H1 (cell line): ENCODE measurements at regions not wholly inside any gene's neighbourhood (a gene's known extent, or its start where the extent isn't known, plus 50 kb on each side); places are given as distances from the start of the nearest gene placed in this dataset.

ENCODE experiments used
- CTCF ChIA-PET: fragments of 300-600 bp; sonication (Branson Sonifier 250); formaldehyde crosslinking; loops from one replicate; lab custom pipeline; 2021; ENCODE audit not compliant: partially characterized antibody; lab: Charles Lee
- POLR2A ChIA-PET: fragments of 300-600 bp; sonication (Branson Sonifier 250); formaldehyde crosslinking; loops from one replicate; lab custom pipeline; 2021; ENCODE audit warnings: inconsistent platforms; ENCODE audit not compliant: partially characterized antibody; lab: Charles Lee
- DNase-seq, 2 experiments: peaks; one replicate each; pipeline versions ENCODE4 v3.0.0 to v3.0.0-alpha.2; 2010 to 2022; ENCODE audit warnings: low spot score in 2 of 2, low read depth in 1 of 2, mixed read lengths in 1 of 2
- FAIRE-seq: peaks from 2 replicates; lab custom pipeline; 2011; peaks lifted over from hg19 to GRCh38; lab: Jason Lieb, UNC
- H2AFZ ChIP-seq: 2 replicates; pipeline ENCODE4 v1.8.1; 2012; ENCODE audit warnings: low read length, inconsistent platforms
- H2AK5ac ChIP-seq: 2 replicates; pipeline ENCODE4 v1.6.1; 2013; ENCODE audit warnings: low read depth, low read length
- H2BK120ac ChIP-seq: replicated peaks from 2 replicates; pipeline ENCODE3; 2013; ENCODE audit warnings: low read depth, low read length, inconsistent platforms
- H2BK12ac ChIP-seq: 2 replicates; pipeline ENCODE4 v1.6.1; 2013; ENCODE audit warnings: low read depth, low read length
- H2BK15ac ChIP-seq: 2 replicates; pipeline ENCODE4 v1.6.1; 2013; ENCODE audit warnings: low read length
- H2BK20ac ChIP-seq: 2 replicates; pipeline ENCODE4 v1.6.1; 2013; ENCODE audit warnings: low read length
- H2BK5ac ChIP-seq: 2 replicates; pipeline ENCODE4 v1.6.1; 2013; ENCODE audit warnings: low read depth, low read length
- H3K14ac ChIP-seq: 2 replicates; pipeline ENCODE4 v1.6.1; 2013; ENCODE audit warnings: inconsistent platforms; ENCODE audit not compliant: insufficient read length
- H3K18ac ChIP-seq: 2 replicates; pipeline ENCODE4 v1.6.1; 2013; ENCODE audit warnings: low read length; ENCODE audit errors: extremely low read depth
- H3K23ac ChIP-seq: 2 replicates; pipeline ENCODE4 v1.6.1; 2013; ENCODE audit warnings: inconsistent platforms; ENCODE audit not compliant: insufficient read length
- H3K23me2 ChIP-seq: 2 replicates; pipeline ENCODE4 v1.6.1; 2013; ENCODE audit warnings: low read depth, low read length
- H3K27ac ChIP-seq: 2 replicates; pipeline ENCODE4 v1.6.1; 2011; ENCODE audit warnings: low read depth, low read length, inconsistent platforms
- H3K27me3 ChIP-seq, 4 experiments: replicated peaks in 1 of 4; 1 replicate in 1 of 4; 2 replicates in 3 of 4; pipeline versions ENCODE4 v1.6.1 to v1.8.1; 2011 to 2013; ENCODE audit warnings: low read length in 3 of 4, mild to moderate bottlenecking in 3 of 4, inconsistent platforms in 2 of 4, mixed read lengths in 2 of 4, moderate library complexity in 1 of 4; ENCODE audit not compliant: control insufficient read depth in 3 of 4, insufficient read depth in 3 of 4; ENCODE audit errors: extremely low read depth in 1 of 4
- H3K36me3 ChIP-seq, 4 experiments: 2 replicates each; pipeline versions ENCODE4 v1.6.1 to v1.8.1; 2011 to 2013; ENCODE audit warnings: mild to moderate bottlenecking in 4 of 4, low read length in 3 of 4, moderate library complexity in 2 of 4, control low read depth in 1 of 4, inconsistent platforms in 1 of 4; ENCODE audit not compliant: insufficient read depth in 4 of 4, control insufficient read depth in 2 of 4
- H3K4ac ChIP-seq: replicated peaks from 2 replicates; pipeline ENCODE3; 2013; ENCODE audit warnings: low read length, low read depth, mixed read lengths, inconsistent platforms; ENCODE audit not compliant: insufficient read length
- H3K4me1 ChIP-seq, 4 experiments: replicated peaks in 1 of 4; 1 replicate in 1 of 4; 2 replicates in 3 of 4; pipeline versions ENCODE4 v1.6.1 to v1.8.1; 2011 to 2013; ENCODE audit warnings: low read length in 3 of 4, inconsistent platforms in 2 of 4, mixed read lengths in 1 of 4; ENCODE audit not compliant: insufficient read depth in 4 of 4, control insufficient read depth in 3 of 4
- H3K4me2 ChIP-seq, 2 experiments: 2 replicates each; pipeline versions ENCODE4 v1.6.1 to v1.8.1; 2011 to 2013; ENCODE audit warnings: low read depth in 2 of 2, low read length in 2 of 2, control low read depth in 1 of 2, inconsistent platforms in 1 of 2, mild to moderate bottlenecking in 1 of 2; ENCODE audit not compliant: insufficient read depth in 1 of 2
- H3K4me3 ChIP-seq, 4 experiments: fragments of 200-600, 300-600 bp in 1 of 4; sonication (generic), shearing (Covaris generic), sonication (Bioruptor Twin) in 1 of 4; 2 replicates each; pipeline versions ENCODE4 v1.5.1 to v1.8.1; 2011 to 2016; ENCODE audit warnings: low read length in 4 of 4, low read depth in 3 of 4, control low read depth in 2 of 4, inconsistent platforms in 2 of 4, mild to moderate bottlenecking in 2 of 4, mixed read lengths in 1 of 4, moderate library complexity in 1 of 4; ENCODE audit not compliant: insufficient read depth in 2 of 4; ENCODE audit errors: extremely low read depth in 1 of 4
- H3K56ac ChIP-seq: replicated peaks from 2 replicates; pipeline ENCODE3; 2013; ENCODE audit warnings: low read depth, mild to moderate bottlenecking, mixed read lengths, low read length, inconsistent platforms; ENCODE audit not compliant: insufficient read length
- H3K79me1 ChIP-seq: 2 replicates; pipeline ENCODE4 v1.6.1; 2013; ENCODE audit warnings: low read depth, low read length, control low read depth
- H3K79me2 ChIP-seq, 2 experiments: 2 replicates each; pipeline versions ENCODE4 v1.6.1 to v1.8.1; 2012 to 2013; ENCODE audit warnings: low read length in 2 of 2, mild to moderate bottlenecking in 2 of 2, inconsistent platforms in 1 of 2; ENCODE audit not compliant: insufficient read depth in 2 of 2, control insufficient read depth in 1 of 2
- H3K9ac ChIP-seq, 4 experiments: replicated peaks in 1 of 4; 1 replicate in 1 of 4; 2 replicates in 3 of 4; pipeline versions ENCODE4 v1.6.1 to v1.8.1; 2011 to 2013; ENCODE audit warnings: low read depth in 3 of 4, low read length in 3 of 4, control low read depth in 2 of 4, mild to moderate bottlenecking in 2 of 4, moderate library complexity in 2 of 4, inconsistent platforms in 1 of 4; ENCODE audit errors: extremely low read depth in 1 of 4
- H3K9me3 ChIP-seq, 2 experiments: 2 replicates each; pipeline versions ENCODE4 v1.6.1 to v1.8.1; 2012 to 2013; ENCODE audit warnings: mild to moderate bottlenecking in 2 of 2, moderate library complexity in 2 of 2, control low read depth in 1 of 2, inconsistent platforms in 1 of 2, low read depth in 1 of 2, low read length in 1 of 2, mixed read lengths in 1 of 2; ENCODE audit not compliant: insufficient read depth in 2 of 2
- H4K20me1 ChIP-seq, 2 experiments: replicated peaks in 1 of 2; 2 replicates each; pipeline versions ENCODE3 to v1.8.1; 2011 to 2013; ENCODE audit warnings: inconsistent platforms in 2 of 2, low read length in 2 of 2, mild to moderate bottlenecking in 1 of 2; ENCODE audit not compliant: insufficient read depth in 2 of 2, control insufficient read depth in 1 of 2
- H4K5ac ChIP-seq: 2 replicates; pipeline ENCODE4 v1.6.1; 2013; ENCODE audit warnings: low read length, low read depth, mixed read lengths, inconsistent platforms; ENCODE audit not compliant: insufficient read length
- H4K8ac ChIP-seq: 2 replicates; pipeline ENCODE4 v1.8.0; 2013; ENCODE audit warnings: mild to moderate bottlenecking, moderate library complexity, low read length, inconsistent platforms; ENCODE audit not compliant: insufficient read depth; ENCODE audit errors: extremely low read depth
- H4K91ac ChIP-seq: replicated peaks from 2 replicates; pipeline ENCODE3; 2013; ENCODE audit warnings: low read length, mixed read lengths, inconsistent platforms; ENCODE audit not compliant: insufficient read length
- BACH1 ChIP-seq: IDR thresholded peaks from 2 replicates; pipeline ENCODE4 v1.6.1; 2012; ENCODE audit warnings: low read length, improper control_type of control experiment
- BRCA1 ChIP-seq: IDR thresholded peaks from 2 replicates; pipeline ENCODE4 v1.6.1; 2012; ENCODE audit warnings: low read depth, low read length, improper control_type of control experiment
- CTBP2 ChIP-seq: IDR thresholded peaks from 2 replicates; pipeline ENCODE4 v1.7.0; 2011; ENCODE audit warnings: borderline replicate concordance, mild to moderate bottlenecking, moderate library complexity, mixed read lengths, low read length; ENCODE audit not compliant: insufficient read depth, insufficient read length
- EZH2 ChIP-seq: fragments of 200-600 bp; sonication (generic); IDR thresholded peaks from 2 replicates; pipeline ENCODE4 v1.7.1; 2012; ENCODE audit warnings: low read depth, mild to moderate bottlenecking, moderate library complexity, low read length, inconsistent platforms; ENCODE audit not compliant: severe bottlenecking
- KDM4A ChIP-seq: IDR thresholded peaks from one replicate; pipeline ENCODE4 v1.7.1; 2012; ENCODE audit warnings: low read depth, mild to moderate bottlenecking, moderate library complexity, low read length, inconsistent platforms; ENCODE audit not compliant: severe bottlenecking
- KDM5A ChIP-seq: fragments of 200-600 bp; IDR thresholded peaks from 2 replicates; pipeline ENCODE4 v1.7.1; 2012; ENCODE audit warnings: mild to moderate bottlenecking, low read length, inconsistent platforms, mixed read lengths
- NRF1 ChIP-seq: IDR thresholded peaks from 2 replicates; pipeline ENCODE4 v1.6.1; 2011; ENCODE audit warnings: mild to moderate bottlenecking, low read depth, low read length, improper control_type of control experiment
- POLR2AphosphoS5 ChIP-seq: IDR thresholded peaks from 2 replicates; pipeline ENCODE4 v1.6.1; 2011; ENCODE audit warnings: low read depth, low read length
- RAD21 ChIP-seq, 2 experiments: IDR thresholded peaks in 1 of 2; conservative IDR thresholded peaks in 1 of 2; 2 replicates each; pipeline ENCODE4 v1.6.1; 2011; ENCODE audit warnings: low read depth in 2 of 2, low read length in 2 of 2, improper control_type of control experiment in 1 of 2, inconsistent platforms in 1 of 2, mild to moderate bottlenecking in 1 of 2, moderate library complexity in 1 of 2
- RBBP5 ChIP-seq: IDR thresholded peaks from 2 replicates; pipeline ENCODE4 v1.7.1; 2012; ENCODE audit warnings: low read depth, mild to moderate bottlenecking, inconsistent platforms, low read length, moderate library complexity, borderline replicate concordance
- SUZ12 ChIP-seq: fragments of 200-600 bp; sonication (generic); IDR thresholded peaks from 2 replicates; pipeline ENCODE4 v1.6.1; 2012; ENCODE audit warnings: mild to moderate bottlenecking, inconsistent platforms, low read length, moderate library complexity, mixed read lengths
- TCF12 ChIP-seq: IDR thresholded peaks from 2 replicates; pipeline ENCODE4 v1.6.1; 2011; ENCODE audit warnings: low read depth, mild to moderate bottlenecking, low read length
- WGBS, 2 experiments: shearing (Covaris generic) in 1 of 2; methylation state at CpG; one replicate each; pipeline versions ENCODE4 v1.1.6 to v1.1.7; 2013 to 2015; ENCODE audit warnings: low lambda C conversion rate in 2 of 2, mixed read lengths in 2 of 2, inconsistent platforms in 1 of 2, low coverage in 1 of 2, missing lambda C conversion rate in 1 of 2; ENCODE audit not compliant: insufficient replicate concordance in 2 of 2, insufficient coverage in 1 of 2, insufficient read length in 1 of 2; ENCODE audit errors: extremely low coverage in 1 of 2, missing lambda C conversion rate in 1 of 2; 5-methylcytosine and 5-hydroxymethylcytosine counted together

DNA sequence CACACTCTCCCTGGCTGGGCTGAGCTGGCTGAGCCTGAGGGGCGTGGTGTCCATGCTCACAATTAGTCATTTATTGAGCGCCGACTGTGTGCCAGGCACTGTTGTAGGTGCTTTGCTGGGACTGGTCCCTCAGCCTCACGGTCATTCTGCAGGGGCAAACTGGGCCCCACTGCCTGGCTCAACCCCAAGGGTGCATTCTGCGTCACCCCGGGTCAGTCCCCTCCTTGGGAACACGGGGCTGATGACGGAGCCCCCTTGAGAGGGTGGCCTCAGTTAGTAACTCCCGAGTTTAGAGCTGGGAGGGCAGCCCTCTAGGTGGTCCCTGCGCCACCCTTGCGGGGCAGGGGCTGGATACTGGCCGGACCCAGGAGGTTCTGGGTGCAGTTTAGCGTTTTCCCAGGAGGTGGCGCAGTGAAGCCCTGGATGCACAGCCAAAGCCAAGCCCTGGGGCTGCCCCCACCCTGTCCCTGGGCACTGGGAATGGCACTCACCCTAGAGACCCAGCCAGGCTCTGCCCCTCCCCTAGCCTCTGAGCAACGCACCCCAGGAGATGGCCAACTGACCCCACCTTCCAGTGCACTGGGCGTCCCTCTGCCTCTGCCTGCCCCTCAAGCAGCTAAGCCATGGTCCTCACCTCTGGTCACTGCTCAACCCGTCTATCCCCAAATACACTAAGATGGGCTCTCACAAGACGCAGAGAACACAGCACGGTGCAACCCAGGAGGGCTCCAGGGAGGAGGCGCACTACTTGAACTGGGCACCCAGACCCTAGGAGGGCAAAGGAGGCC is 243.2 kb upstream of the GSE1 start:
- H3K9ac ChIP-seq, result no peak overlapping the region
- ChIA-PET CTCF (interaction anchor here (0.5 to 12.5 kb wide), 39 partner anchors 8 to 827 kb away, joined by 3 to 177 read pairs (median 4); no protein-coding TSS in a partner anchor), POLR2A (interaction anchor here (0.6 to 1.5 kb wide), 2 partner anchors 41 to 1165 kb away, joined by 3 read pairs; no protein-coding TSS in a partner anchor)
- H4K20me1 ChIP-seq, result peaks cover 12 to 14% of the 10 kb centered on the region in 2 experiments
- H4K91ac ChIP-seq, result no peak overlapping the region
- H3K23me2 ChIP-seq, result no peaks in the 10 kb centered on the region; the same call in 1 of the 2 replicates
- no peaks in the 10 kb centered on the region for H3K36me3 ChIP-seq
- peaks cover 4% of the 10 kb centered on the region for H3K79me1 ChIP-seq
- H2AFZ ChIP-seq, result no peak overlapping the region
- H2BK15ac ChIP-seq, result no peak overlapping the region
- H3K56ac ChIP-seq, result no peak overlapping the region
- no peak overlapping the region for H2BK20ac ChIP-seq
- 0 out of 2 replicates have a peak overlapping the region, but pooled peaks have one; percentile 3 for H2BK5ac ChIP-seq
- FAIRE-seq, result no peak
- H3K27me3 ChIP-seq, result peaks cover 0 to 11% (median 3%) of the 10 kb centered on the region in 4 experiments; a peak in 3 of 7 replicates
- H3K18ac ChIP-seq, result no peak overlapping the region; the same call in 1 of the 2 replicates
- no peak overlapping the region for H2BK12ac ChIP-seq
- H4K8ac ChIP-seq, result no peak overlapping the region
- H3K4ac ChIP-seq, result no peak overlapping the region
- H3K4me1 ChIP-seq, result peaks cover 8 to 18% (median 16%) of the 10 kb centered on the region in 4 experiments
- no peak overlapping the region for H3K27ac ChIP-seq
- H2AK5ac ChIP-seq, result no peak overlapping the region
- H3K4me2 ChIP-seq, result no peak overlapping the region
- peak in 1 of 2 experiments; percentile 97 for DNase-seq
- no peak overlapping the region for H2BK120ac ChIP-seq
- no peak overlapping the region for H3K14ac ChIP-seq
- no peaks in the 10 kb centered on the region for H3K79me2 ChIP-seq
- H4K5ac ChIP-seq, result no peak overlapping the region
- H3K4me3 ChIP-seq, result no peak overlapping the region
- no peak overlapping the region for H3K23ac ChIP-seq
- 53% methylated on average over 20 of the region's 20 CpGs; no CpG with 5 or more reads in 1 of the 2 experiments for WGBS, 2 experiments
- H3K9me3 ChIP-seq, result no peaks in the 10 kb centered on the region
- TF ChIP-seq BACH1, result no peak
- no peak for TF ChIP-seq BRCA1
- TF ChIP-seq POLR2AphosphoS5, result no peak
- TF ChIP-seq NRF1, result no peak
- no peak for TF ChIP-seq KDM5A
- TF ChIP-seq CTBP2, result no peak
- TF ChIP-seq EZH2, result no peak
- TF ChIP-seq RBBP5, result no peak
- TF ChIP-seq KDM4A, result no peak
- TF ChIP-seq SUZ12, result no peak
- TF ChIP-seq TCF12, result no peak
- TF ChIP-seq RAD21 (IDR thresholded peaks at IDR 0.05 in 1 of 2, conservative IDR thresholded peaks at IDR 0.05 in 1 of 2; ENCODE audit: low read depth in 2 of 2, low read length in 2 of 2), result peak; percentile 48 to 64
